HL-60/S4 treated with phorbol 12-myristate 13-acetate at 8.2 ng/mL for 4 days and 3 days (cell line): ENCODE measurements at regions not wholly inside any gene's neighbourhood (a gene's known extent, or its start where the extent isn't known, plus 50 kb on each side); places are given as distances from the start of the nearest gene placed in this dataset.
"Not testable (repeated sequence)": the region's sequence is repeated elsewhere in the genome, so short reads cannot be mapped to it uniquely, and the experiment has no call there.

Experiments used
- in situ Hi-C: fragments of 300-500 bp; cut with MboI; formaldehyde crosslinking; loops from 2 replicates; pipeline ENCODE4 v1.15.0; 2022; ENCODE audit warnings: low sequenced_read_pairs

DNA sequence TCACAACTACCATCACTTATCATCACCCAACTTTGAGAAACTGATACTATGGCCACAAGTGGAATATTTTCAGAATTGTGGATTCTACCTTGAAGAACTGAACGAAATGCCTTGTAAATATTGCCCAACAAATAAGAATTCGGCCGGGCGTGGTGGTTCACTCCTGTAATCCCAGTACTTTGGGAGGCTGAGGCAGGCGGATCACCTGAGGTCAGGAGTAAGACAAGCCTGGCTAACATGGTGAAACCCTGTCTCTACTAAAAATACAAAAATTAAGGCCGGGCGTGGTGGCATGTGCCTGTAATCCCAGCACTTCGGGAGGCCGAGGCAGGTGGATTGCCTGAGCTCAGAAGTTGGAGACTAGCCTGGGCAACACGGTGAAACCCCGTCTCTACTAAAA lies 862.7 kb downstream of the ZPLD1 start:
- in situ Hi-C loops, result not testable (repeated sequence)

- in situ Hi-C loops, result no loop called here
These were observed 871.3 kb downstream of the ZPLD1 start for GRCh38 chr3:103306104-103306503.

DNA sequence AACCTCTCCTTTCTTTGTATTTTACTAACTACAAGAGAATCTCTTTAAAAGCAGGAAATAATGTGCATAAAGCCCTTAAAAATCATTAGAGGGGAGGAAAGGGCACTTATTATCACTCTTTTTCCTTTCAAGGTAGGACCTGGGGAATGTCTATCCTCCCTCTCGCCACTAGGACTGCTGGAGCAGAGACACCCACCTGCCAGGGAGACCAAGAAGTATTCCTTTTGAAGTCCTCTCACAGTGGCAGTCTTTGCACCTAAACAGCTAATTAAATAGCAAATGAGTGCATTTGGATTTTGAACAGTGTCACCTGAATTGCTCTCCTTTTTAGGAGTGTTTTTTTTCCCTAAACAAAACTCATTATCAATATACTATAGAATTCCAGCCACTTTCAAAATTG lies 874.1 kb downstream of the ZPLD1 start:
- in situ Hi-C loops, result no loop called here

DNA sequence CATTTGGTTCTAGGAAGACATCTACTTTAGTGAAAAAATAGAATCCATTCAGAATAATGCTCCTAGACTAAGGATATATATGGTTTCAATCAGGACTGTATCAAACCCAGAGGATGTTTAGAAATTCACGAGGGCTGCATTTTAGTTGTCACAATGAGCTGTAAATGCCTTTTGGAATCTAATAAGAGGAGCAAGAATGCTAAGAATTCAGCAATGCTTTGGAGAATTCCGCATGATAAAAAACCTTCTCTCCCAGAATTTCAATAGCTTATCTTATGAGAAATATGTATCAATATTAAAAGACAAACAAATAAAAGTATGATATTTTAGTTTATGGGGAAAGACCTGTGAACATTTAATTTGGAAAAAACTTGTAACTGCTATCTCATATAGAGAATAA lies 885.1 kb downstream of the ZPLD1 start:
- in situ Hi-C loops, result no loop called here

DNA sequence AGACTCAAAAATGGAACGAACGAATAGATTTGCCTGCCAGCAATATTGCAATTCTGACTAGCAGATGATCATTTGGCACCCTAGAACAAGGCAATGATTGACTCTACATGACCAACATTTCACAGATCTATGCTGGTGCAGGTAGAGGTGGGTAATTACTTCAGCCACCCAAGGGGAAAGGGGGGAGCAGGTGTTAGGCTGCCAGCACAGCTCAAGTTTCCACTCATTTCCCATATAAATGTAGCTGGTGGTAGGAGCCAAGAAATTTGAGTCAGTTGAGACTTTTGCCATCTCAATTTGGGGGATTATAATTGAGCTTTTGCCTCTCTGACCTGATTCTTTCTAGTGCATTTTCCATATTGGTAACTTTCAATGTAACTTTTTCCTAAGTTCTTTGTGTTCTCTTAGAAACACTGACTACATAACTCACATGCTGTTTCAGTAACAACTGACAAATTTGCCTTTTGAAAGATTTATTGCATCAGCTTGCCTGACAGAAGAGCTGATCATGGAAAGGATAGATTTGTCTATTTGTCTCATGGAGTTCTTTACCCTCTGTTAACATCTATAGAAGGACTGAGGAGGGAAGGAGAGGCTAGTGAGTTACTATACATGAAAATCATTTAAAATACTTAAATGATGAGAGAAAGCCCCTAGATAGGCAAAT lies 902.5 kb downstream of the ZPLD1 start:
- in situ Hi-C loops, result no loop called here

DNA sequence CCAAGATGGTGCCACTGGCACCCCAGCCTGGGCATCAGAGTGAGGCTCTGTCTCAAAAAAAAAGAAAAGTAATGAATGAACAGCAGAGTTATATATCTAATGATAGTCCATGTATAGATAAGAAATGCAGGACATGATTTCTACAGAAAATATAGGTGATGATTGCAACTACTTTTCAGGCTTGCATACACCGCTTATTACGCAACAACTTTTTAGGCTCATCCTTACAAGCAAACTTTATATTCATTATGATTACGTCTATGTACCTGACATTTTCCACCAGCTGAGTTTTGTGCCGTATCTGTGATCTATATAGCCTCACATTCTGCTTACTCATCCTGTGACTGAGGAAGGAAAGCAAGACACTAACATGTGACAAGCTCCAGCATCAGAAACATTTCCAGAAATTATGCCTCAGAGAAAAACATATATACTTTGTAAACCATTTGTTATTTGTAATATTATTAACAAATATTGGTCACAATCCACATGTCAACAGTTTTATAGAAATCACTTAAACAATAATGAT lies 906.3 kb downstream of the ZPLD1 start:
- in situ Hi-C loops, result no loop called here

GRCh38 chr3:103342205-103342731 lies 907.5 kb downstream of the ZPLD1 start:
- in situ Hi-C loops, result no loop called here

- in situ Hi-C loops, result no loop called here
These were observed 914.9 kb downstream of the ZPLD1 start for GRCh38 chr3:103349760-103350159.

- in situ Hi-C loops, result no loop called here
These were observed 930.7 kb downstream of the ZPLD1 start for GRCh38 chr3:103365467-103365866.

DNA sequence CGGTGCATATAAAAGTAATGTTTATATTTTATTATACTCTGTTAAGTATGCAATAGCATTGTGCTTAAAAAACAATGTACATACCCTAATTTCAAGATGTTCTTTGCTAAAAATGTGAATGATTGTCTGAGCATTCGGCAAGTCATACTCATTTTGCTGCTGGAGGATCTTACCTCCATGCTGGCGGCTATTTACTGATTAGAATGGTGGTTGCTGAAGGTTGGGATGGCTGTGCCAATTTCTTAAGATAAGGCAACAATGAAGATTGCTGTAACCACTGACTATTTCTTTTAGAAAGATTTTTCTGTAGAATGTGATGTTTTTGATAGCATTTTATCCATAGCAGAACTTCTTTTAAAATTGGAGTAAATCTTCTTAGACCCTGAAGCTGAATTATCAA lies 932.7 kb downstream of the ZPLD1 start:
- in situ Hi-C loops, result no loop called here

- in situ Hi-C loops, result no loop called here
These were observed 936.6 kb downstream of the ZPLD1 start for GRCh38 chr3:103371411-103371810.

DNA sequence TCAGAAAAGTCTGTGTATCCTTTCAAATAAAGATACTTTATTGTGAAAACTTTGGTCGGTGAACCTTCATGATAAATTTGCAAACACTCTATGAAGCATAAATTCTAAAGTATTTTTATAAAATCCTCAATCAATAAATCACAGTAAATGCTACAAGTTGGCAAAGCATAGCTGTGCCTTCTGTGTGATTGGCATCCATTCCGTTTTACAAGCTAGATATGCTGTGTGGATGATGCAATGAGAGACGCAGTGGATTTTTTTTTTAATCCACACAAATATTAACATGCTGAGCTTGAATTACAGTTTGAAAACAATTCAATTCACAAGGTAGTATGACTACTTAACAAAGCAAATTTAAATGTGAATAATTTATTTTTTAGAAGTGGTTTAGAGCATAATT lies 937.2 kb downstream of the ZPLD1 start:
- in situ Hi-C loops, result no loop called here

DNA sequence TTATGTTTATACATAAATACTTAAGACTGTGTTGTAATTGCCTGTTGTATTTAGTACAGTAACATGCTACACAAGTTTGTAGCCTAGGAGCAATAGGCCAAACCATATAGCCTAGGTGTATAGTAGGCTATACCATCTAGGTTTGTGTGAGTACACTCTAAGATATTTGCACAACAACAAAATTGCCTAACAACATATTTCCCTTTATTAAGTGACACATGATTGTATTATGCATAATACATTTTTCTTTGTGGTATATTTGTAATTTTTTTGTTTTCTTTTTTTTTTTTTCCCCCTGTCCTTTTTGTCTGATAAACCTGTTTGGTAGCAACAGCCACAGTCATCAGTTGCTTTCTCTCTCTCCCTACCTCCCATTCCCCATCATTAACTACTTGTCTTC lies 945.6 kb downstream of the ZPLD1 start:
- in situ Hi-C loops, result no loop called here

DNA sequence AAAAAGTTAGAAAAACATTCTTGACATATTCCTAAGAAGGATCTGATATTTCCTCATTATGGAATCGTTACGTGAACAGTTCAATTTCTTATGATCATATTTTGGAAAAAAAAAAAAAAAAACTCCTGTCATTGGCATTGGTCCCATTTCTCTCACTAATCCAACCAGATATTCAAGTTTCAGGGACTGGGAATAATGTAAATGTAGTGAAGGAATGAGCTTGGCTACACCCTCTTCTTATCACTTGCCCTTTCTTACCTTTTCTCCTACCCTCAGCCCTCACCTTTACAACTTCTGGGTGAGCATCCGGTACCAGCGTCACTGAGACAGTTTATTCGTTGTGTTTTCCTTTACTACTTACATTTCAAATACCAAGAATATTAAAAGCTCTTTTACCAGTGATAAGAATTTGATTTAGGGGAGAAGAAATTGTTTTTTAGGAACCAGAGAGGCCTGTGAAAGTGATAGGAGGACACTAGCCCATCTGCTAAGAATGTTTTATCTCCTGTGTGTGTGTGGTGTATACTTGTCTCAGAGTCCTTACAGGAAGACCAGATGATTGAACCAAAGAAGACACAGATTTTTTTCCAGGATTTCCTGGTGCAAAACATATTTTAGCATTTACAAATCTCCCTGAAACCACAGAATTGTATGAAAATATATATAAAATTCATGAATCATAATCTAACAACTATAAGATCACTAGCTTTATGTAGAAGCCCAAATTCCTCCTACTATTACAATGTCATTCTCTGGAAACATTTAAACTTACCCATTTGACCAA lies 946.7 kb downstream of the ZPLD1 start:
- in situ Hi-C loops, result no loop called here

- in situ Hi-C loops, result no loop called here
These were observed 951.3 kb downstream of the ZPLD1 start for GRCh38 chr3:103385961-103386656.

DNA sequence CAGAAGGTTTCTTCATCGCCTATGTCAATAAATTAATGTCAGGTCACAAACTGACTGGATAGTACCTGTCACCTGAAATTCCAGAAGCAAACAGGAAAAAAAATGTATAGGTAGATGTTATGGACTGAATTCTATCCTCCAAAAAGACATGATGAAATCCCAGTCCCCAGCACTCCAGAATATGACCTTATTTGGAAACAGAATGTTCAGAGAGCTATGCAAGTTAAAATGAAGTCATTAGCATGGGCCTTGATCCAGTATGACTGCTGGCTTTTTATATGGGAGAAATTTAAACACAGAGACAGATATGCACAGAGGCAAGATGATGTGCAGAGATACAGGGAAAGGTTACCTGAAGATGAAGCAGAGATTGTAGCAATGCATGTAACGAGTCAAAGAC lies 953.4 kb downstream of the ZPLD1 start:
- in situ Hi-C loops, result no loop called here

- in situ Hi-C loops, result no loop called here
These were observed 954.5 kb downstream of the ZPLD1 start for GRCh38 chr3:103389356-103389755.

DNA sequence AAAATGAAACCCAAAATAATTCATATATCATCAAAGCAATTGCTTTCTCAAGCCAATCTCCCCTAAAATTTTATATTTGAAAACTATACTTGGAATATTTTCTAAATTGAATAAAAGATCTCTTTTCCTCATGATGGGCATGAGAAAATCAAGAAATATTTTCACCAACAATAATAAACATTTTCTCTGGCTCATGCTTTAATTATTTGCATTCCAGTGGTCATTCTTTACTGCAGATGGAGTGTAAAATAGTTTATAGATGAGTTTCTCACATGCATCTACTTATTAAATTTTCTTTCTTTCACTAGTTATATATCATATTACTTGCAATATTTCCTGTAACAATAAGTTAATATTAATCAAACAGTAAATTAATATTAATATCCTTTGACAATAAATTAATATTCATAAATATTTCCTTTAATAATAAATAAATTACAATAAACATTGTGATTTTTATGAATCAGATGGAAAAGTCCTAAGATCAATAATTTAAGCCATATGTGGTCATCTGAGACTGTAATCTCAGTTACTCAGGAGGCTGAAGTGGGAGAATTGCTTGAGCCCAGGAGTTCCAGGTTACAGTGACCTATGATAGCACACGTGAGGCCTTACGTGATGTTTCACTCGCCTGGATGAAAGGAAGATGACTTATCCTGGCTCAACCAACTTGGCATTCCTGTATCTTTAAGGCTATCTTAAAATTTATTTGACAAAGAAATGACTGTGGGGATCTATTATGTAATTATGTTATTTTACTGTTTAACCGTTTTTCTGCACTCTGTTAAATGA lies 958.8 kb downstream of the ZPLD1 start:
- in situ Hi-C loops, result no loop called here

- in situ Hi-C loops, result no loop called here
These were observed 968.4 kb downstream of the ZPLD1 start for GRCh38 chr3:103403191-103403590.

DNA sequence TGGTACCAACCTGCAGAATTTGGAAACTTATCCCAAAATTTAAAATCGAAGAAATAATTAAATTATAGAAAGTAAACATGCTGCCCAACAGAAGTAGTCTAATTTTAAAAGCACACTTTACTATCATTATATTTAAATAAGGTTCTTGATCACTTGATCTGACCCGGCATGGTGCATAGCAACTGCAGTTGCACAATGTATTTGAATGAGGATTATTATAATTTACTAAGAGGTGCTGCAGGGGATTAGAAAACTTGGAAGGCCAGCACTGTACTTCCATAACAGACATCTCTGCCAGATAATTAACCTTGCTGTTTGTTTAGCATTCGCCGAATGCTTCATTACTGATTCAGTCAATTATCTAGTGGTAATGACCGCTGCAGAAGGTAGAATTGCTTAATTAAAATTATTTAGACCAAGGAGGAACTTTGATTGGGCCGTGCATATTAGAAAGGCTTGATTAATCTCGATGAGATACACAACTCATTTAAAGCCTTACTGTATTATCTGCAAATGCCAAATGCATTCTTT lies 971.6 kb downstream of the ZPLD1 start:
- in situ Hi-C loops, result no loop called here
